ENCODE measurements at regions not wholly inside any gene's neighbourhood (a gene's known extent, or its start where the extent isn't known, plus 50 kb on each side); places are given as distances from the start of the nearest gene placed in this dataset.
"Not testable (repeated sequence)": the region's sequence is repeated elsewhere in the genome, so short reads cannot be mapped to it uniquely, and the experiment has no call there.

- H3K27ac ChIP-seq, H3K4me3 ChIP-seq: not testable (repeated sequence)
Observed at GRCh38 chr7:108673699-108674098, 104.0 kb downstream of the DNAJB9 start.

- no peak overlapping the region for H3K27ac ChIP-seq
- H3K4me3 ChIP-seq, result no peak overlapping the region
Observed at GRCh38 chr7:108684629-108685028, 115.0 kb downstream of the DNAJB9 start.

GRCh38 chr7:108686494-108686893 is 116.8 kb downstream of the DNAJB9 start:
- no peak overlapping the region for H3K27ac ChIP-seq
- no peak overlapping the region for H3K4me3 ChIP-seq

GRCh38 chr7:108697254-108697653 is 127.6 kb downstream of the DNAJB9 start:
- Histone ChIP-seq H3K27ac (no peak overlapping the region), H3K4me3 (no peak overlapping the region)

GRCh38 chr7:108711611-108712010 is 141.9 kb downstream of the DNAJB9 start:
- Histone ChIP-seq H3K27ac (no peak overlapping the region), H3K4me3 (no peak overlapping the region)

- Histone ChIP-seq H3K27ac (no peak overlapping the region), H3K4me3 (no peak overlapping the region)
Observed at GRCh38 chr7:108716783-108717182, 147.1 kb downstream of the DNAJB9 start.

GRCh38 chr7:108717781-108718180 is 148.1 kb downstream of the DNAJB9 start:
- H3K27ac ChIP-seq, result no peak overlapping the region
- H3K4me3 ChIP-seq, result no peak overlapping the region

GRCh38 chr7:108719631-108720030 is 150.0 kb downstream of the DNAJB9 start:
- no peak overlapping the region for H3K27ac ChIP-seq
- H3K4me3 ChIP-seq, result no peak overlapping the region

- Histone ChIP-seq H3K27ac (no peak overlapping the region), H3K4me3 (no peak overlapping the region)
Observed at GRCh38 chr7:108722561-108722960, 152.9 kb downstream of the DNAJB9 start.

GRCh38 chr7:108723381-108723814 is 153.7 kb downstream of the DNAJB9 start:
- no peak overlapping the region for H3K4me3 ChIP-seq
- no peak overlapping the region for H3K27ac ChIP-seq

- no peak overlapping the region for H3K27ac ChIP-seq
Observed at GRCh38 chr7:108724251-108725100, 154.8 kb downstream of the DNAJB9 start.

GRCh38 chr7:108735814-108736213 is 166.1 kb downstream of the DNAJB9 start:
- H3K27ac ChIP-seq, result no peak overlapping the region
- no peak overlapping the region for H3K4me3 ChIP-seq

More at GRCh38 chr7:108724251-108725100, 154.8 kb downstream of the DNAJB9 start:
- H3K4me3 ChIP-seq, result no peak overlapping the region

- Histone ChIP-seq H3K27ac (no peak overlapping the region), H3K4me3 (no peak overlapping the region)
Observed at GRCh38 chr7:108736221-108736891, 166.7 kb downstream of the DNAJB9 start.

- H3K4me3 ChIP-seq, result no peak overlapping the region
- H3K27ac ChIP-seq, result no peak overlapping the region
Observed at GRCh38 chr7:108770981-108771745, 201.5 kb downstream of the DNAJB9 start.

GRCh38 chr7:108771853-108772252 is 202.2 kb downstream of the DNAJB9 start:
- H3K4me3 ChIP-seq, result no peak overlapping the region
- H3K27ac ChIP-seq, result no peak overlapping the region

- H3K4me3 ChIP-seq, result no peak overlapping the region
- no peak overlapping the region for H3K27ac ChIP-seq
Observed at GRCh38 chr7:108777966-108778365, 208.3 kb downstream of the DNAJB9 start.

- H3K4me3 ChIP-seq, result no peak overlapping the region
- no peak overlapping the region for H3K27ac ChIP-seq
Observed at GRCh38 chr7:108789451-108789850, 219.8 kb downstream of the DNAJB9 start.

- H3K4me3 ChIP-seq, result no peak overlapping the region
- H3K27ac ChIP-seq, result no peak overlapping the region
Observed at GRCh38 chr7:108794466-108794865, 224.8 kb downstream of the DNAJB9 start.

- Histone ChIP-seq H3K27ac (no peak overlapping the region), H3K4me3 (no peak overlapping the region)
Observed at GRCh38 chr7:108802650-108803049, 233.0 kb downstream of the DNAJB9 start.

GRCh38 chr7:108805808-108806397 is 236.2 kb downstream of the DNAJB9 start:
- Histone ChIP-seq H3K27ac (no peak overlapping the region), H3K4me3 (no peak overlapping the region)
